NCI-H774 (cell line): ENCODE measurements at regions not wholly inside any gene's neighbourhood (a gene's known extent, or its start where the extent isn't known, plus 50 kb on each side); places are given as distances from the start of the nearest gene placed in this dataset.

Experiments
- DNase-seq: peaks from one replicate; lab custom pipeline; 2025; lab: John Stamatoyannopoulos, UW

- DNase-seq, result no peak
Observed at GRCh38 chr5:62714296-62714695, 135.7 kb downstream of the LRRC70 start.

- DNase-seq, result no peak
Observed at GRCh38 chr5:62708481-62709325, 130.1 kb downstream of the LRRC70 start.

GRCh38 chr5:62707563-62707962, 128.9 kb downstream of the LRRC70 start:
- DNase-seq, result no peak

GRCh38 chr5:62707131-62707530, 128.5 kb downstream of the LRRC70 start:
- DNase-seq, result no peak

- DNase-seq, result no peak
Observed at GRCh38 chr5:62705022-62705421, 126.4 kb downstream of the LRRC70 start.

- no peak for DNase-seq
Observed at GRCh38 chr5:62702126-62702525, 123.5 kb downstream of the LRRC70 start.

GRCh38 chr5:62701036-62701435, 122.4 kb downstream of the LRRC70 start:
- DNase-seq, result no peak

- no peak for DNase-seq
Observed at GRCh38 chr5:62698756-62699155, 120.1 kb downstream of the LRRC70 start.

- DNase-seq, result no peak
Observed at GRCh38 chr5:62695274-62695673, 116.7 kb downstream of the LRRC70 start.

- no peak for DNase-seq
Observed at GRCh38 chr5:62692946-62693713, 114.5 kb downstream of the LRRC70 start.

- no peak for DNase-seq
Observed at GRCh38 chr5:62691946-62692345, 113.3 kb downstream of the LRRC70 start.

- no peak for DNase-seq
Observed at GRCh38 chr5:62690421-62690820, 111.8 kb downstream of the LRRC70 start.

GRCh38 chr5:62689599-62690368, 111.2 kb downstream of the LRRC70 start:
- DNase-seq, result no peak

GRCh38 chr5:62686692-62687091, 108.1 kb downstream of the LRRC70 start:
- DNase-seq, result no peak

GRCh38 chr5:62685221-62685620, 106.6 kb downstream of the LRRC70 start:
- no peak for DNase-seq

- DNase-seq, result no peak
Observed at GRCh38 chr5:62684310-62684709, 105.7 kb downstream of the LRRC70 start.

GRCh38 chr5:62682059-62682458, 103.4 kb downstream of the LRRC70 start:
- DNase-seq, result no peak

- DNase-seq, result no peak
Observed at GRCh38 chr5:62681117-62681850, 102.7 kb downstream of the LRRC70 start.

- no peak for DNase-seq
Observed at GRCh38 chr5:62680121-62680520, 101.5 kb downstream of the LRRC70 start.
